Skeletal muscle tissue (tissue), 3 donors: ENCODE measurements at regions not wholly inside any gene's neighbourhood (a gene's known extent, or its start where the extent isn't known, plus 50 kb on each side); places are given as distances from the start of the nearest gene placed in this dataset.

ENCODE experiments used
- H3K27ac ChIP-seq: one replicate; pipeline ENCODE4 v1.7.0; 2013; ENCODE audit warnings: mild to moderate bottlenecking, low read depth, low read length, inconsistent platforms
- H3K27me3 ChIP-seq, 3 donors: one replicate each; pipeline ENCODE4 v1.7.0; 2013; ENCODE audit warnings: low read length in 3 of 3; ENCODE audit not compliant: control insufficient read depth in 3 of 3, insufficient read depth in 3 of 3
- H3K36me3 ChIP-seq, 3 donors: one replicate each; pipeline ENCODE4 v1.7.0; 2013; ENCODE audit warnings: low read length in 3 of 3; ENCODE audit not compliant: control insufficient read depth in 3 of 3, insufficient read depth in 3 of 3
- H3K4me1 ChIP-seq, 3 donors: one replicate each; pipeline ENCODE4 v1.7.0; 2013; ENCODE audit warnings: low read length in 3 of 3, mild to moderate bottlenecking in 3 of 3; ENCODE audit not compliant: control insufficient read depth in 3 of 3, insufficient read depth in 3 of 3
- H3K4me3 ChIP-seq, 3 donors: one replicate each; pipeline ENCODE4 v1.7.0; 2013; ENCODE audit warnings: low read length in 3 of 3
- H3K9ac ChIP-seq, 3 donors: one replicate each; pipeline ENCODE4 v1.7.0; 2013; ENCODE audit warnings: low read length in 3 of 3, mild to moderate bottlenecking in 3 of 3, moderate library complexity in 2 of 3, low read depth in 1 of 3
- H3K9me3 ChIP-seq, 3 donors: one replicate each; pipeline ENCODE4 v1.7.0; 2013; ENCODE audit warnings: low read length in 3 of 3; ENCODE audit not compliant: control insufficient read depth in 3 of 3
- donor health status: Osteomylitis.

DNA sequence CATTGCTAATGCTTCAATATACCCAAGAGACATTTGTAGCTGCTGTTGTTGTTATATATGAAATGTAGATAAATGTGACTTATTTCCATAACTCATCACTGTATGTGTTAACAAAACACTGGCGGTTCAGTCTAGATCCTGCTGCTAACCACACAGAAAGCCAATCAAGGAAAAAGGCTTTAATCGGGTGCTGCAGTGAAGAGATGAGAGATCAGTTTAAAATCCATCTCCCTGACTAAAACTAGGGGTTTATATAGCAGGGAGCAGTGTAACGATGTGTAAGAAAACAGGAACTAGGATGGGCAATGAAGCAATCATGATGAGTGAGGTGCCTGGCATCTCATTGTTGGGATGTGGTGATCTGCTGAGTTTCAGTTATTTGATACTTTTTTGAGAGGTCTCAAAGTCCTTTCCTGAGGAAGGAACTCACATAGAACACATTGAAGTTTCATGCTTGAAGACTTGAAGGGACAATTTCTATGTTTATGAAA, 677.7 kb upstream of the CDH7 start:
- Histone ChIP-seq H3K36me3 (no peaks in the 10 kb centered on the region), H3K4me3 (no peak overlapping the region), H3K4me1 (no peaks in the 10 kb centered on the region)

DNA sequence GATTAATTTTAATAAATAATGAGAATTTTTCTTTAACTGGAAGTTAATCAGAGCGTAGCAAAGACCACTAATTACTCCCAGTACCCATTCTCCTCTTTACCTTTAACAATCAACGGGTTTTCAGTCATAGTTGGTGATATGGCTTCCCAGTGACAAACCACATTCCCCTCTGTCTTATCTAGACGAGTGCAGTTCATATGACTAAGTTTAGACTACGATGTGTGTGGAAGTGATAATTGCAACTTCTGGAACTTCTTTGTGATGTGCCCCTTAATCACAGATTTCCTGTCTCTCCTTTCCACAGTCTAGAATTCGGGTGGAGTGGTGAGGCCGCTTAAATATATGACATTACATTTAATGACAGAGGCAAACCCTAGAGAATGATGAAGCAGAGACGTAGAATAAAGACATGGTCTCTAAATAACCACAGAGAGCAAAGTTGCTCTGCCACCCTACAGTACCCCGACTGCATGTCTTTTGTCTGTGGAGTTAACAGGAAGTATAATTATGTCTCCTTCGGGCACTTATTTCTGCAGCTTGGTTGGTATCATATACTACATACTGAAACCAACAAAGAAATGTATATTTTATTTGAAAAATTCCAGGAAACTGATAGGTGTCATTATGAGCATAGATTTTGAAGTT, 693.3 kb upstream of the CDH7 start:
- Histone ChIP-seq H3K4me3 (no peak overlapping the region), H3K4me1 (no peaks in the 10 kb centered on the region), H3K27ac (no peak overlapping the region), H3K9me3 (no peaks in the 10 kb centered on the region), H3K36me3 (no peaks in the 10 kb centered on the region), H3K9ac (no peak overlapping the region), H3K27me3 (no peaks in the 10 kb centered on the region)

More for the DNA sequence above, 677.7 kb upstream of the CDH7 start:
- H3K9ac ChIP-seq = no peak overlapping the region
- no peaks in the 10 kb centered on the region for H3K27me3 ChIP-seq
- H3K27ac ChIP-seq = no peak overlapping the region
- H3K9me3 ChIP-seq = no peaks in the 10 kb centered on the region

DNA sequence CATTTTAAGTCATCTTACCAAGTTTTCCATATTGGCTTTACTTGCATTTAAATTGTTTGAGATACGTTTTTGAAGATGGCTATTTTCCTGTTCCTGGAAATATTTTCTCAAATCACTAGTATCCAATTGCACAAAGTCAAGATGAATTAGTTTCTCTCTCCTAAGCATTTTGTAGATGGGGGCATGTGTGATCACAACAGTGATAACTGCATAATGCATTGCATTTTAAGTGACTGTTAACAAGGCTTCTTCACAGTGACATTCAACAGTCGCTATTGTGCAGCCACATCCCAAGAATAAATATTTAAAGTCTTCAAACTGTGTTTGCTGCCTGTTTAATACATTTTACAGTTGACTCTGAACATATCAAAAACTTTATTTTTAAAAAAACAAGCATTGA, 694.2 kb upstream of the CDH7 start:
- Histone ChIP-seq H3K27me3 (no peaks in the 10 kb centered on the region), H3K27ac (no peak overlapping the region), H3K4me3 (no peak overlapping the region), H3K9ac (no peak overlapping the region), H3K4me1 (no peaks in the 10 kb centered on the region), H3K36me3 (no peaks in the 10 kb centered on the region), H3K9me3 (no peaks in the 10 kb centered on the region)

DNA sequence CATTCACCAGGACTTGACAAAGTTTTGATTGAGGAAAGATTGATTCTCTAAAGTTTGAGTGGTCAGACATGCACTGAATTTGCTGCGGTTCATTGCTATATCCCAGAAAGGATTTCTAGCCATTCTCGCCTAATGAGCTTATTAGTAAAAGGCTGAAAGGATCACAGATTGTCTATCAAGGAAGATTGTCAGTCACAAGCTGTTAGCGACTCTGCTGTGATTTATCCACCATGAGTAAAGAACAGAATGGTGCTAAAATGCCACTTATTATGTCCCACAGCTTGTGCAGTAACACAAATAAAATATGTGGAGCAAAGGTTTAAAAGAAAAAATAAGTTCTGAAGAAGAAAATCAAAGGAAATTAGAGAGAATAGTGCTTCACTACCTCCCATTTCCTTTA, 701.2 kb upstream of the CDH7 start:
- Histone ChIP-seq H3K4me1 (no peaks in the 10 kb centered on the region), H3K36me3 (no peaks in the 10 kb centered on the region), H3K9ac (no peak overlapping the region), H3K27ac (no peak overlapping the region), H3K27me3 (no peaks in the 10 kb centered on the region), H3K9me3 (no peaks in the 10 kb centered on the region), H3K4me3 (no peak overlapping the region)

DNA sequence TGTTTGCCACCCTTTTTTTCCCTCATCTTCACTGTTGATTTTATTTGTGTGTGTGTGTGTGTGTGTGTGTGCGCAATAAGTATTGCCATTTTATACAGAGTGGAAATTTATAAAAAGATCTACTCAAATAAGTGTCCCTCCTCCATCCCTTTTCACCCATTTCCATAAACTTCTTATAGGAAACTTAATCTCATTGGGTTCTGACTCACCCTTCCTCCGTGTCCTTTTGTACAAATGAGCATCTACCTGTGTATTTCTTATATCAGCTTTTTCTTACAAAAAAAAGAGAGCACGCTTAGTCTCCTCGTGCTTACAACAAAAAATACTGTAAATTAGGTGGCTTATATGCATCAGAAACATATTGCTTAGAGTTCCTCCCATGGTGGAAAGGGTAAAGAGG, 711.2 kb upstream of the CDH7 start:
- Histone ChIP-seq H3K4me3 (no peak overlapping the region), H3K9me3 (no peaks in the 10 kb centered on the region), H3K4me1 (no peaks in the 10 kb centered on the region), H3K36me3 (no peaks in the 10 kb centered on the region), H3K27me3 (no peaks in the 10 kb centered on the region), H3K27ac (no peak overlapping the region), H3K9ac (no peak overlapping the region)

DNA sequence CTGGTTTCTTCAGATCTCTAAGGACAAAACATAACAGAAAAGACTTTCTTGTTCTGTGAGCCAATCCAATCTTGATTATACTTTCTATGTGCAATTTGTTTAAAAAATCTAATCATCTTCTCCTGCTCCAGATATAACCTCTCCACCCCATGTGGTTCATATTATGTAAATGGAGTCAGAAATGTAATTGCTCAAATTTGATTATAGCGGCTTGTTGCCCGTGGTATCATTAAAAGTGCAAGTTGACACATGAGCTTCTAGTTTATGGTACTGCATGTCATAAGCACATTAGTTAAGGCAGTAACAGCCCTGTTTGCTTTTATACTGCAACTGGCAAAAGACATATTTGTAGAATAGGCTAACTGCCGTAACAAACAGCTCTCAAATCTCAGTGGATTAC, 715.1 kb upstream of the CDH7 start:
- Histone ChIP-seq H3K9ac (no peak overlapping the region), H3K4me3 (no peak overlapping the region), H3K36me3 (no peaks in the 10 kb centered on the region), H3K4me1 (no peaks in the 10 kb centered on the region), H3K9me3 (no peaks in the 10 kb centered on the region), H3K27ac (no peak overlapping the region), H3K27me3 (no peaks in the 10 kb centered on the region)

DNA sequence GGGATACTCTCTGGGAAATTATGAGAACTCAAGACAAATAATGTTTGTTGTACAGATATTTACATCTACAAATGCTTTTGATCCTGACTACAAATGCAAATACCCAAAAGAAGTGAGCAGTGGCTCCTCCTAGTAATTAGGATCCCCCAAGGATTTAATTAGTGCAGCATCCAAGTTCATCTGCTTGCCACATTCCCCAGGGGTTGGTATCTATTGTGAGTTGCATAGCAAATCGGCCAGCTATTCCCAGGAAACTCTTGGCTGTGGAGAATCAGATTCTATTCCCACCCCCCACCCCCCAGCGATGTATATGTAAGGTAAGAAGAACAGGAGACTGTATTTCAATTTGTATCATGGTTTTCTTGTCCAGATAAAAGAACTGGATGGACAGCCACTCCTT, 725.1 kb upstream of the CDH7 start:
- no peaks in the 10 kb centered on the region for H3K4me1 ChIP-seq
- H3K9me3 ChIP-seq = peaks cover 0 to 5% (median 0%) of the 10 kb centered on the region in 3 donors
- no peak overlapping the region for H3K4me3 ChIP-seq
- H3K9ac ChIP-seq = no peak overlapping the region
- H3K27ac ChIP-seq = no peak overlapping the region
- H3K36me3 ChIP-seq = no peaks in the 10 kb centered on the region
- H3K27me3 ChIP-seq = no peaks in the 10 kb centered on the region

DNA sequence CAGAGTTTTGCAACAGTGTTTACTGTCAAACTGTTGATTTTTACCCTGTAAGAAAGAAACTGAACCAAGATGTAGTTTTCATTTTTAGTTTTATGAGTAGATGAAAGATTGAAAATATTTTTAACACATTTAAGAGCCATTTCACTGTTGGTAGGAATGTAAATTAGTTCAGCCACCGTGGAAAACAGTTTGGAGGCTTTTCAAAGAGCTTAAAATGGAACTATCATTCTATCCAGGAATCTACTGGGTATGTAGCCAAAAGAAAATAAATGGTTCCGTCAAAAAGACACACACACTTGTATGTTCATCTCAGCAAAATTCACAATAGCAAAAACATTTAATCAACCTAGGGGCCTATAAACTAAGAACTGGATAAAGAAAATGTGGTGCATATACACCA, 729.8 kb upstream of the CDH7 start:
- Histone ChIP-seq H3K4me1 (no peaks in the 10 kb centered on the region), H3K4me3 (no peak overlapping the region), H3K27me3 (no peaks in the 10 kb centered on the region), H3K27ac (no peak overlapping the region), H3K9me3 (peaks cover 0 to 5% (median 0%) of the 10 kb centered on the region in 3 donors), H3K9ac (no peak overlapping the region), H3K36me3 (no peaks in the 10 kb centered on the region)

DNA sequence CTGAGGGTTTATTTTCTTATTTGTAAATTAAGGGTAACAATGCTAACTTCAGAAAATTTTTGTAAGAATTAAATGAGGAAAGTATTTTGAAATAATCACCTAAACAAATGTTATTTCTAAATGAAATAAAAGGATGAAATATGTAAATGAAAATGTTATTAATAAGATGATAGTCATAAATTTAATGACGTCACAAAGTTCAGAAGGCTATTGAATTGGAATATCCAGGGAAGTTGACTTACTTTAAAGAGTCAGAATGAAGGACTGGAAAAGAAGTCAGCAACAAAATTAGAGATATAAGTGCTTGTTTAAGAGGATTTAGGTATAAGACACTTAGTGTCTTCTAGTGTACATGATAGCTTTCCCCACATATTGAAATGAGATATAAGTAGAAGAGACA, 732.6 kb upstream of the CDH7 start:
- H3K9me3 ChIP-seq = no peaks in the 10 kb centered on the region
- H3K27me3 ChIP-seq = no peaks in the 10 kb centered on the region
- H3K27ac ChIP-seq = no peak overlapping the region
- no peaks in the 10 kb centered on the region for H3K4me1 ChIP-seq
- H3K4me3 ChIP-seq = no peak overlapping the region
- no peaks in the 10 kb centered on the region for H3K36me3 ChIP-seq
- no peak overlapping the region for H3K9ac ChIP-seq

DNA sequence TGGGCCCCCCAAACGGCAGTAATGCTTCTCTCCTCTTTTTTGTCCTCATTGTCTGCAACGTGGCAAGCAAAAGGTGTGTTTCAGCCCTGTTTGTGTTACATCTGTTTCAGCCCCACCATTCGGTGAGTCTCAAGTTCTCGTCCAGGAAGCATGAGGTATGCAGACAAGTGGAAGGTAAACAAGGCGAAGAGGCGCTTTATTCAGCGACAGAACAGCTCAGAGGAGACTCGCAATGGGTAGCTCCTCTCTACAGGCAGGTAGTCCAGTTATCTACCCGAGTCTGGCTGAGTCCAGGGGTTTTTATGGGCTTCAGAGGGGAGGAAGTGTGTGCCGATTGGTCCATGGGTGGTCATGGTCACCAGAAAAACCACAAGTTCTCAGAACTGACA, 733.4 kb upstream of the CDH7 start:
- no peaks in the 10 kb centered on the region for H3K27me3 ChIP-seq
- H3K4me3 ChIP-seq = no peak overlapping the region
- H3K9ac ChIP-seq = no peak overlapping the region
- no peaks in the 10 kb centered on the region for H3K9me3 ChIP-seq
- no peaks in the 10 kb centered on the region for H3K36me3 ChIP-seq
- no peaks in the 10 kb centered on the region for H3K4me1 ChIP-seq
- H3K27ac ChIP-seq = no peak overlapping the region
